Bronchial epithelial cell (primary cell): ENCODE measurements at regions not wholly inside any gene's neighbourhood (a gene's known extent, or its start where the extent isn't known, plus 50 kb on each side); places are given as distances from the start of the nearest gene placed in this dataset.

Experiments used
- DNase-seq: peaks from one replicate; pipeline ENCODE4 v3.0.0-alpha.2; 2010; ENCODE audit warnings: low read depth
- FAIRE-seq: peaks from 2 replicates; lab custom pipeline; 2011; peaks lifted over from hg19 to GRCh38; lab: Jason Lieb, UNC
- H3K27me3 ChIP-seq: 2 replicates; pipeline ENCODE4 v1.5.1; 2011; ENCODE audit warnings: low read length; ENCODE audit not compliant: control insufficient read depth, insufficient read depth
- H3K36me3 ChIP-seq: 2 replicates; pipeline ENCODE4 v1.5.1; 2011; ENCODE audit warnings: low read length; ENCODE audit not compliant: control insufficient read depth, insufficient read depth
- H3K4me3 ChIP-seq: 2 replicates; pipeline ENCODE4 v1.5.1; 2011; ENCODE audit warnings: mild to moderate bottlenecking, low read depth, low read length, control low read depth
- CTCF ChIP-seq: IDR thresholded peaks from 2 replicates; pipeline ENCODE4 v1.5.1; 2011; ENCODE audit warnings: mild to moderate bottlenecking, moderate library complexity, low read length, control low read depth, inconsistent platforms; ENCODE audit not compliant: insufficient read depth, severe bottlenecking

GRCh38 chr18:8946066-8946838 is 156.2 kb upstream of the NDUFV2 start:
- TF ChIP-seq CTCF: no peak
- DNase-seq (peak; percentile 88), FAIRE-seq (no peak)
- no peaks in the 10 kb centered on the region for H3K27me3 ChIP-seq
- H3K4me3 ChIP-seq: no peak overlapping the region
- no peaks in the 10 kb centered on the region for H3K36me3 ChIP-seq

DNA sequence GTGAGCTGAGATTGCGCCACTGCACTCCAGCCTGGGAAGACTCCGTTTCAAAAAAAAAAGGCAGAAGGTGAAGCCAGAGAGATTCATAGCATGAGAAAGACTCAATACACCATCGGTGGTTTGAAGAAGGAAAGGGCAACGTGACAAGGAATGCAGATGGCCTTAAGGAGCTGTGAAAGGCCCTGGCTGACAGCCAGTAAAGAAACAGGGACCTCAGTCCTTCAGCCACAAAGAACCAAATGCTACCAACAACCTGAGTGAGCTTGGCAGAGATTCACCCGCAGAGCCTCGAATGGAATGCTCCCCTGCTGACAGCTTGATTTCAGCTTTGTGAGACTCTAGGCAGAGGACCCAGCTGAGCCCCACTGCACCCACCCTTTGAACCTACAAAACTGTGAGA is 154.9 kb upstream of the NDUFV2 start:
- H3K4me3 ChIP-seq: no peak overlapping the region
- H3K36me3 ChIP-seq: no peaks in the 10 kb centered on the region
- DNase-seq (no peak), FAIRE-seq (no peak)
- TF ChIP-seq CTCF: no peak
- no peaks in the 10 kb centered on the region for H3K27me3 ChIP-seq

GRCh38 chr18:8948011-8948410 is 154.5 kb upstream of the NDUFV2 start:
- Histone ChIP-seq H3K4me3 (no peak overlapping the region), H3K27me3 (no peaks in the 10 kb centered on the region)
- FAIRE-seq: no peak

DNA sequence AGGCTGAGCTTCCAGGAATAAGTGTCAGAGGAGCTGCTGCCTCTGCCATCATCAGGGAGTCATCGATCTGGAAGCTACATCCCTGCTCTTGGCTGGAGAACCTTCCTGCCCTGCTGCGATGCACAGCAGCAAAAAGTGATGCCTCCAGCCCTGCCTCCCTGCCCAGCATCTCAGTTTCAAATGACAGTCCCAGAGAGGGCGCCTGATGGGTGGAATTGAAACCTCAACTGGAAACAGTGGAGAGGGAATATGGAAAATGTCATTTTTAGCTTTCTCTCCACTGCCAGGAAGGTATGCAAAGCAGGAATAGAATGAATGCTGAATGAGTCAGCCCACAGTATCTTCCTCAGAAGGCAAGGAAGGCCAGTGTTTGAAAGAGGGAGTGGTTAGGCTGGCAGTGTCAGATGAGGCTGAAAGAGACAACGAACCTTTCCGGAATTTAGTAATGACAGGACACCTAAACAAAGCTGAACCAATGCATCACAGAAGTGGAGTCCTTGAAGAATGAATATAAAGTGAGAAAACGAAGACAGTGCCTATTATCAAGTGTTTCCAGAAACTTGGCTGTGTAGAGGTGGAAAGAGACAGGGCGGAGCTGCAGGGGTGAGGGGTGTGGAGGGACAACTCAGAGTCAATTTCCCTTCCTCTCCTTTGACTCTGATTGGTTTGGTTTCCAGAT is 153.9 kb upstream of the NDUFV2 start:
- H3K4me3 ChIP-seq: no peak overlapping the region
- peak; percentile 87 for DNase-seq
- no peak for TF ChIP-seq CTCF

More at GRCh38 chr18:8948011-8948410, 154.5 kb upstream of the NDUFV2 start:
- DNase-seq: no peak
- TF ChIP-seq CTCF: no peak
- H3K36me3 ChIP-seq: no peaks in the 10 kb centered on the region

DNA sequence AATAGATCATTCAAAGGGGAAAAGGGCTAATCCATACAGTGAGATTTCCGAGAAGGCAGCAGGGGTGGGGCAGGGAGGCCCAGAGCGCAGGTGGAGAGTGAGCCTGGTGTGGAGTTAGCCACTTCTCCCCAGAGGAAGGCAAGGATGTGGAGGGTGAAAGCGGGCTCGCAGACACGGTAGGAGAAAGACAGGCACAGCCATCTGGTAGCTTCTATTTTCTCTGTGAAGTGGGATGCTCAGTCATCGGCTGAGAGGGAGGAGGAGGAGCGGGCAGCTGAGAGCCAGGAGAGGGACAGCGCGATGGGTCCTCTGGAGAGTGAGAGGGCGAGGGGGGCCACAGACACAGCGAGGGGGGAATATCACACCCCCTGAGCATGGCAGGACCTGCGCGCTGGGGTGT is 153.3 kb upstream of the NDUFV2 start:
- Histone ChIP-seq H3K4me3 (no peak overlapping the region), H3K27me3 (no peaks in the 10 kb centered on the region), H3K36me3 (no peaks in the 10 kb centered on the region)
- TF ChIP-seq CTCF: no peak
- DNase-seq (no peak), FAIRE-seq (no peak)

More for the DNA sequence above, 153.9 kb upstream of the NDUFV2 start:
- FAIRE-seq: peak; percentile 97
- Histone ChIP-seq H3K36me3 (no peaks in the 10 kb centered on the region), H3K27me3 (no peaks in the 10 kb centered on the region)
